Lung (tissue), 11 donors: ENCODE measurements at regions not wholly inside any gene's neighbourhood (a gene's known extent, or its start where the extent isn't known, plus 50 kb on each side); places are given as distances from the start of the nearest gene placed in this dataset.

ENCODE experiments used
- ATAC-seq: fragments of 200-7000 bp; cut with Tn5 transposase; one replicate; pipeline ENCODE4 v1.9.1; 2020; ENCODE audit warnings: moderate number of reproducible peaks; ENCODE audit not compliant: insufficient read depth, low FRiP score
- DNase-seq, 3 donors: peaks; one replicate each; pipeline ENCODE4 v3.0.0-alpha.2; 2013 to 2017
- H3K27ac ChIP-seq, 2 donors: one replicate each; pipeline ENCODE4 v1.5.1; 2013; ENCODE audit warnings: mild to moderate bottlenecking in 2 of 2, moderate library complexity in 2 of 2, control low read depth in 1 of 2, inconsistent platforms in 1 of 2, low read depth in 1 of 2, low read length in 1 of 2
- H3K27me3 ChIP-seq, 3 donors: one replicate each; pipeline ENCODE4 v1.5.1; 2013; ENCODE audit warnings: low read length in 2 of 3; ENCODE audit not compliant: control insufficient read depth in 3 of 3, insufficient read depth in 3 of 3
- H3K36me3 ChIP-seq, 4 donors: one replicate each; pipeline ENCODE4 v1.5.1; 2013; ENCODE audit warnings: low read length in 4 of 4, mild to moderate bottlenecking in 1 of 4, moderate library complexity in 1 of 4; ENCODE audit not compliant: control insufficient read depth in 4 of 4, insufficient read depth in 4 of 4
- H3K4me1 ChIP-seq, 5 donors: one replicate each; pipeline ENCODE4 v1.5.1; 2013; ENCODE audit warnings: low read length in 5 of 5, mild to moderate bottlenecking in 2 of 5, moderate library complexity in 1 of 5; ENCODE audit not compliant: control insufficient read depth in 5 of 5, insufficient read depth in 5 of 5
- H3K4me3 ChIP-seq: one replicate; pipeline ENCODE4 v1.5.1; 2013; ENCODE audit warnings: mild to moderate bottlenecking, control low read depth, moderate library complexity
- H3K9ac ChIP-seq, 2 donors: one replicate each; pipeline ENCODE4 v1.5.1; 2013; ENCODE audit warnings: low read length in 2 of 2, control low read depth in 1 of 2; ENCODE audit not compliant: insufficient read depth in 1 of 2
- H3K9me3 ChIP-seq, 4 donors: one replicate each; pipeline ENCODE4 v1.5.1; 2013; ENCODE audit warnings: low read length in 3 of 4, mild to moderate bottlenecking in 1 of 4, moderate library complexity in 1 of 4; ENCODE audit not compliant: control insufficient read depth in 4 of 4, insufficient read depth in 3 of 4
- WGBS, 2 donors: extraction: QIAGEN DNeasy Blood & Tissue Kit; methylation state at CpG; one replicate each; pipeline ENCODE4 v1.1.7; 2013; 5-methylcytosine and 5-hydroxymethylcytosine counted together
- TF ChIP-seq, protein P1 (sequence below): IDR thresholded peaks from 2 replicates; pipeline ENCODE4 v1.5.1; 2012; ENCODE audit warnings: mild to moderate bottlenecking; ENCODE audit errors: control extremely low read depth, extremely low read depth
- donor health status: control.
- donor health status: control.
- donor health status: Bipolar disorder and iron deficiency.
- donor health status: healthy.
- donor health status: DM: yes; HTN: yes; CAD: no.

DNA sequence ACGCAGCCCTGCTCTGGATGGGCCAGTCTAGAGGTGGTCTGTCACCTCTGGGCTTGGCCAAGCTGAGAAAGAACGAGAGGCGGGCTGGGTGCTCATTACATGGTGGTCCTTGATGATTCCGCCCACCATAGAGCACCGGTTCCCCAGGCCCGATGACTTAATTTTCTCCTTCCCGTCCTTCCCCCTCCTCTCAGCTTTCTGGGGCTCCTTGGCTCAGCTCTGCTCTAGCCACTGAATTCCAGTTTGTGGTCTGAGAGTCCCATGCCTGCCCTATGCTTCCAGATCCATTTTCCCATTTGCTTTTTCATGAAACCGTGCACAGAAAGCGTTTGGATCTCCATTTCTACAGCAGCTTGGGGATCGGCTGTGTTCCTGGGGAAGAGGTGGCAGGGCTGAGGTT is 318.5 kb upstream of the C1orf174 start:
- Histone ChIP-seq H3K27me3 (peaks cover 0 to 5% (median 2%) of the 10 kb centered on the region in 3 donors), H3K36me3 (no peaks in the 10 kb centered on the region), H3K9me3 (peaks cover 0 to 9% (median 0%) of the 10 kb centered on the region in 4 donors), H3K27ac (no peak overlapping the region), H3K9ac (no peak overlapping the region), H3K4me3 (no peak overlapping the region), H3K4me1 (no peaks in the 10 kb centered on the region)
- DNase-seq (no peak), ATAC-seq (no peak)
- 86 to 88% methylated on average over 10 of the region's 10 CpGs for WGBS, 2 donors
- TF ChIP-seq, protein P1, sequence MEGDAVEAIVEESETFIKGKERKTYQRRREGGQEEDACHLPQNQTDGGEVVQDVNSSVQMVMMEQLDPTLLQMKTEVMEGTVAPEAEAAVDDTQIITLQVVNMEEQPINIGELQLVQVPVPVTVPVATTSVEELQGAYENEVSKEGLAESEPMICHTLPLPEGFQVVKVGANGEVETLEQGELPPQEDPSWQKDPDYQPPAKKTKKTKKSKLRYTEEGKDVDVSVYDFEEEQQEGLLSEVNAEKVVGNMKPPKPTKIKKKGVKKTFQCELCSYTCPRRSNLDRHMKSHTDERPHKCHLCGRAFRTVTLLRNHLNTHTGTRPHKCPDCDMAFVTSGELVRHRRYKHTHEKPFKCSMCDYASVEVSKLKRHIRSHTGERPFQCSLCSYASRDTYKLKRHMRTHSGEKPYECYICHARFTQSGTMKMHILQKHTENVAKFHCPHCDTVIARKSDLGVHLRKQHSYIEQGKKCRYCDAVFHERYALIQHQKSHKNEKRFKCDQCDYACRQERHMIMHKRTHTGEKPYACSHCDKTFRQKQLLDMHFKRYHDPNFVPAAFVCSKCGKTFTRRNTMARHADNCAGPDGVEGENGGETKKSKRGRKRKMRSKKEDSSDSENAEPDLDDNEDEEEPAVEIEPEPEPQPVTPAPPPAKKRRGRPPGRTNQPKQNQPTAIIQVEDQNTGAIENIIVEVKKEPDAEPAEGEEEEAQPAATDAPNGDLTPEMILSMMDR = no peak

DNA sequence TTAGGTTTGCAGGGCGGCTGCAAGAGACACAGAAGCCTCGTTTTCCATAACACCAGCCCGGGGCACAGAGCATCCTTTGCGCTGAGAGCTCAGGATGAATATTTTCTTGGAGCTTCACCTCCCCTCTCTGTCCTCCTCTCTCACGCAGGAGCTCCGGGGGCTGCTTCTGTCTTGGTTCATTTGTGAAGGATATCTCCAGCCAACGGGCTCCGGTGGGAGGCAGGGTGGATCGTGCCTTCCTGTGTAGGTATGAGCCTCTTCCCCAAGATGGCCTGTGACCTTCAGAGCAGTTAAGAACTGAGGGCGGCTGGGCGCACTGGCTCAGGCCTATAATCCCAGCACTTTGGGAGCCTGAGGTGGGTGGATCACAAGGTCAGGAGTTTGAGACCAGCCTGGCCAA is 319.0 kb upstream of the C1orf174 start:
- TF ChIP-seq, protein P1 = no peak
- no peak overlapping the region for H3K9ac ChIP-seq
- H3K4me3 ChIP-seq = no peak overlapping the region
- H3K27me3 ChIP-seq = no peaks in the 10 kb centered on the region
- H3K27ac ChIP-seq = no peak overlapping the region
- ATAC-seq (no peak), DNase-seq (no peak)
- H3K9me3 ChIP-seq = peaks cover 0 to 9% (median 0%) of the 10 kb centered on the region in 4 donors
- no peaks in the 10 kb centered on the region for H3K36me3 ChIP-seq
- 87 to 88% methylated on average over 11 of the region's 11 CpGs for WGBS, 2 donors
- no peaks in the 10 kb centered on the region for H3K4me1 ChIP-seq

DNA sequence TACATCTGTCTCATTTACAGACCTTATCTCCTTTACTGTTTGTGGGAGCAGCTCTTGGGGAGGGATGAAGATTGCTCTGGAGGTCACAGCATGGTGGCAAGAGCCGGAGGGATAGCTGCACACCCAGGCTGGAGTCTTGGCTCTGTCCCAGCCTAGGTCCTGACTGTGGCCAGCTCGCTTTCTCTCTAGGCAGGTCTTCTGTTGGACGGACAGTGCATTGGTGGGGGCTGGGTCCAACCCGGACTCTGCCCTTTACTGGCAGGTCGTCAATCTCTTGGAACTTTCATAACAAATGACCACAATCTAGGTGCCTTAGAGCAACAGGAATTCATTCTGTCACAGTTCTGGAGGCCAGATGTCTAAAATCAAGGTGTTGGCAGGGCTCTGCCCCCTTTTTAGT is 319.8 kb upstream of the C1orf174 start:
- Histone ChIP-seq H3K27ac (no peak overlapping the region), H3K9ac (no peak overlapping the region), H3K4me3 (no peak overlapping the region), H3K36me3 (no peaks in the 10 kb centered on the region), H3K9me3 (peaks cover 0 to 9% (median 0%) of the 10 kb centered on the region in 4 donors), H3K27me3 (no peaks in the 10 kb centered on the region), H3K4me1 (no peaks in the 10 kb centered on the region)
- DNase-seq (no peak), ATAC-seq (no peak)
- TF ChIP-seq, protein P1 = no peak
- WGBS, 2 donors = 69 to 84% methylated on average over 5 of the region's 5 CpGs

DNA sequence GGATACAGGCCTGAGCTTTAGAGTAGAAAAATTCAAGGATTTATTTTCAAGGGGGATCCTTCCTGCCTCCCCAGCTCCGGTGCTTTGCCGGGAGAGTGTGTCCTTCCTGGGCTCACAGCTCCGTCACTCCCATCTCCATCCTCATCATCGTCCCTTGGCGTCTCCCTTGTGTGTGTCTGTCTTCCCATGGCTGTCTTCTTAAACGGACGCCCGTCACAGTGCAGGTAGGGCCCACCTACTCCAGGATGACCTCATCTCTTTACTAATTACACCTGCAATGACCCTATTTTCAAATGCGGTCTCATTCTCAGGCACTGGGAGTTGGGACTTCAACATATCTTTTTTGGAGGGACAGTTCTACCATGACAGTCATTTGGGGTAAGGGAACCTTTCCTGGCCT is 320.3 kb upstream of the C1orf174 start:
- H3K27ac ChIP-seq = no peak overlapping the region
- no peaks in the 10 kb centered on the region for H3K36me3 ChIP-seq
- H3K4me3 ChIP-seq = no peak overlapping the region
- DNase-seq = no peak
- no peaks in the 10 kb centered on the region for H3K27me3 ChIP-seq
- peaks cover 0 to 9% (median 0%) of the 10 kb centered on the region in 4 donors for H3K9me3 ChIP-seq
- no peak for ATAC-seq
- H3K4me1 ChIP-seq = no peaks in the 10 kb centered on the region
- WGBS, 2 donors = 70 to 80% methylated on average over 9 of the region's 9 CpGs
- TF ChIP-seq, protein P1 = no peak
- H3K9ac ChIP-seq = no peak overlapping the region
